GM21717 (cell line): ENCODE measurements at regions not wholly inside any gene's neighbourhood (a gene's known extent, or its start where the extent isn't known, plus 50 kb on each side); places are given as distances from the start of the nearest gene placed in this dataset.
A peak's percentile ranks its signal among the peaks of the same experiment; 100 is the strongest.

Experiments
- ATAC-seq: cut with Tn5 transposase; IDR thresholded peaks from one replicate; pipeline ENCODE4 v1.9.1; 2021; ENCODE audit warnings: mild to moderate bottlenecking, moderate library complexity; ENCODE audit not compliant: unreplicated experiment

- no peak for ATAC-seq
Observed at GRCh38 chr5:173780235-173781234, 107.6 kb upstream of the CPEB4 start.

GRCh38 chr5:173781432-173781815 is 106.7 kb upstream of the CPEB4 start:
- no peak for ATAC-seq

GRCh38 chr5:173781816-173782670 is 106.1 kb upstream of the CPEB4 start:
- no peak for ATAC-seq

GRCh38 chr5:173782671-173783101 is 105.5 kb upstream of the CPEB4 start:
- no peak for ATAC-seq

GRCh38 chr5:173783371-173783770 is 104.8 kb upstream of the CPEB4 start:
- no peak for ATAC-seq

- no peak for ATAC-seq
Observed at GRCh38 chr5:173785400-173785799, 102.7 kb upstream of the CPEB4 start.

- no peak for ATAC-seq
Observed at GRCh38 chr5:173785866-173786265, 102.3 kb upstream of the CPEB4 start.

GRCh38 chr5:173786286-173787187 is 101.6 kb upstream of the CPEB4 start:
- peak; percentile 57 for ATAC-seq

GRCh38 chr5:173789031-173789920 is 98.9 kb upstream of the CPEB4 start:
- no peak for ATAC-seq

- no peak for ATAC-seq
Observed at GRCh38 chr5:173790177-173790719, 97.9 kb upstream of the CPEB4 start.

- ATAC-seq = no peak
Observed at GRCh38 chr5:173790836-173791546, 97.2 kb upstream of the CPEB4 start.

- no peak for ATAC-seq
Observed at GRCh38 chr5:173791878-173792277, 96.3 kb upstream of the CPEB4 start.

GRCh38 chr5:173792781-173793547 is 95.2 kb upstream of the CPEB4 start:
- ATAC-seq = no peak

- no peak for ATAC-seq
Observed at GRCh38 chr5:173793648-173794548, 94.3 kb upstream of the CPEB4 start.

GRCh38 chr5:173794901-173795416 is 93.2 kb upstream of the CPEB4 start:
- no peak for ATAC-seq

- ATAC-seq = no peak
Observed at GRCh38 chr5:173795601-173796000, 92.5 kb upstream of the CPEB4 start.
